ENCODE measurements at regions not wholly inside any gene's neighbourhood (a gene's known extent, or its start where the extent isn't known, plus 50 kb on each side); places are given as distances from the start of the nearest gene placed in this dataset.
A peak's percentile ranks its signal among the peaks of the same experiment; 100 is the strongest.

GRCh38 chr11:22920939-22921565 lies 60.8 kb upstream of the CCDC179 start:
- TF ChIP-seq EZH2phosphoT487 (IDR thresholded peaks at IDR 0.05; ENCODE audit: low read depth) = no peak
- peak; percentile 86 for TF ChIP-seq CTCF (IDR thresholded peaks at IDR 0.05; ENCODE audit: low read depth, low read length)
- Histone ChIP-seq H3K36me3 (replicated peaks; ENCODE audit: low read depth, low read length) (no peaks in the 10 kb centered on the region), H2AFZ (ENCODE audit: low read depth, low read length) (0 out of 2 replicates have a peak overlapping the region, but pooled peaks have one; percentile 37), H3K27me3 (ENCODE audit: low read depth, low read length) (no peaks in the 10 kb centered on the region), H3K4me2 (ENCODE audit: low read length) (peak overlapping the region; percentile 27; the same call in 1 of the 2 replicates), H3K4me1 (ENCODE audit: low read length) (peaks cover 8% of the 10 kb centered on the region; the same call in 1 of the 2 replicates), H3K79me2 (ENCODE audit: low read length) (no peaks in the 10 kb centered on the region), H3K4me3 (ENCODE audit: low read length) (no peak overlapping the region), H3K27ac (ENCODE audit: low read length) (no peak overlapping the region), H3K9ac (ENCODE audit: low read length) (no peak overlapping the region), H4K20me1 (ENCODE audit: insufficient read depth, low read length) (no peaks in the 10 kb centered on the region), H3K9me3 (ENCODE audit: insufficient read depth, low read length) (no peaks in the 10 kb centered on the region)

GRCh38 chr11:22922672-22923071 lies 62.4 kb upstream of the CCDC179 start:
- TF ChIP-seq CTCF (IDR thresholded peaks at IDR 0.05; ENCODE audit: low read depth, low read length) (no peak), EZH2phosphoT487 (IDR thresholded peaks at IDR 0.05; ENCODE audit: low read depth) (no peak)
- H3K4me3 ChIP-seq (ENCODE audit: low read length) = no peak overlapping the region
- H3K9me3 ChIP-seq (ENCODE audit: insufficient read depth, low read length) = no peaks in the 10 kb centered on the region
- H3K27me3 ChIP-seq (ENCODE audit: low read depth, low read length) = no peaks in the 10 kb centered on the region
- no peaks in the 10 kb centered on the region for H3K79me2 ChIP-seq (ENCODE audit: low read length)
- peaks cover 8% of the 10 kb centered on the region; the same call in 1 of the 2 replicates for H3K4me1 ChIP-seq (ENCODE audit: low read length)
- H3K36me3 ChIP-seq (replicated peaks; ENCODE audit: low read depth, low read length) = no peaks in the 10 kb centered on the region
- no peak overlapping the region for H3K4me2 ChIP-seq (ENCODE audit: low read length)
- H2AFZ ChIP-seq (ENCODE audit: low read depth, low read length) = no peak overlapping the region
- H3K9ac ChIP-seq (ENCODE audit: low read length) = no peak overlapping the region
- H3K27ac ChIP-seq (ENCODE audit: low read length) = no peak overlapping the region
- H4K20me1 ChIP-seq (ENCODE audit: insufficient read depth, low read length) = no peaks in the 10 kb centered on the region

GRCh38 chr11:22923561-22923960 lies 63.3 kb upstream of the CCDC179 start:
- Histone ChIP-seq H3K9ac (ENCODE audit: low read length) (no peak overlapping the region), H3K9me3 (ENCODE audit: insufficient read depth, low read length) (no peaks in the 10 kb centered on the region), H3K4me3 (ENCODE audit: low read length) (no peak overlapping the region), H3K4me2 (ENCODE audit: low read length) (no peak overlapping the region), H3K79me2 (ENCODE audit: low read length) (no peaks in the 10 kb centered on the region), H3K36me3 (replicated peaks; ENCODE audit: low read depth, low read length) (no peaks in the 10 kb centered on the region), H3K4me1 (ENCODE audit: low read length) (peaks cover 8% of the 10 kb centered on the region; the same call in 1 of the 2 replicates), H3K27ac (ENCODE audit: low read length) (no peak overlapping the region), H4K20me1 (ENCODE audit: insufficient read depth, low read length) (no peaks in the 10 kb centered on the region), H3K27me3 (ENCODE audit: low read depth, low read length) (no peaks in the 10 kb centered on the region), H2AFZ (ENCODE audit: low read depth, low read length) (no peak overlapping the region)
- TF ChIP-seq EZH2phosphoT487 (IDR thresholded peaks at IDR 0.05; ENCODE audit: low read depth) = no peak
- TF ChIP-seq CTCF (IDR thresholded peaks at IDR 0.05; ENCODE audit: low read depth, low read length) = no peak

DNA sequence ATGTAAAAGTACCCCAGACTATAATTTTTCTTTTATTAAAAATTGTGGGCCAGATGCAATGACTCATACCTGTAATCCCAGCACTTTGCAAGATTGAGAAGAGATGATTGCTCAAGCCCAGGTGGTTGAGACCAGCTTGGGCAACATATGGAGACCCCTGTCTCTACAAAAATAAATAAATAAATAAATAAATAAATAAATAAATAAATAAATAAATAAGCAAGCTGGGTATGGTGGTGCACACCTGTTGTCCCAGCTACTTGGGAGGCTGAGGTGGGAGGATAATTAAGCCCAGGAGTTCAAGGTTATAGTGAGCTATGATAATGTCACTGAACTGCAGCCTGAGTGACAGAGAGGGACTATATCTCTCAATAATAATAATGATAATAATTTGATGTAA lies 66.1 kb upstream of the CCDC179 start:
- no peak overlapping the region for H2AFZ ChIP-seq (ENCODE audit: low read depth, low read length)
- H3K36me3 ChIP-seq (replicated peaks; ENCODE audit: low read depth, low read length) = no peaks in the 10 kb centered on the region
- H3K27ac ChIP-seq (ENCODE audit: low read length) = no peak overlapping the region
- H3K9ac ChIP-seq (ENCODE audit: low read length) = no peak overlapping the region
- no peak overlapping the region for H3K4me3 ChIP-seq (ENCODE audit: low read length)
- no peaks in the 10 kb centered on the region for H3K9me3 ChIP-seq (ENCODE audit: insufficient read depth, low read length)
- H3K79me2 ChIP-seq (ENCODE audit: low read length) = no peaks in the 10 kb centered on the region
- no peaks in the 10 kb centered on the region for H3K27me3 ChIP-seq (ENCODE audit: low read depth, low read length)
- H3K4me2 ChIP-seq (ENCODE audit: low read length) = no peak overlapping the region
- H3K4me1 ChIP-seq (ENCODE audit: low read length) = peaks cover 13% of the 10 kb centered on the region
- H4K20me1 ChIP-seq (ENCODE audit: insufficient read depth, low read length) = no peaks in the 10 kb centered on the region
- no peak for TF ChIP-seq EZH2phosphoT487 (IDR thresholded peaks at IDR 0.05; ENCODE audit: low read depth)
- TF ChIP-seq CTCF (IDR thresholded peaks at IDR 0.05; ENCODE audit: low read depth, low read length) = no peak
